Right hindlimb (tissue), 1 donor: ENCODE measurements at regions not wholly inside any gene's neighbourhood (a gene's known extent, or its start where the extent isn't known, plus 50 kb on each side); places are given as distances from the start of the nearest gene placed in this dataset.
"Not testable (repeated sequence)": the region's sequence is repeated elsewhere in the genome, so short reads cannot be mapped to it uniquely, and the experiment has no call there.

Source experiments
- DNase-seq: peaks from one replicate; pipeline ENCODE4 v3.0.0-alpha.2; 2018

GRCh38 chr12:46948936-46949545 is 123.2 kb upstream of the SLC38A4 start:
- no peak for DNase-seq

- no peak for DNase-seq
Measured at GRCh38 chr12:46950094-46950493, 124.3 kb upstream of the SLC38A4 start.

GRCh38 chr12:46952880-46953483 is 126.4 kb upstream of the PCED1B start:
- no peak for DNase-seq

- no peak for DNase-seq
Measured at GRCh38 chr12:46956451-46957035, 122.9 kb upstream of the PCED1B start.

DNA sequence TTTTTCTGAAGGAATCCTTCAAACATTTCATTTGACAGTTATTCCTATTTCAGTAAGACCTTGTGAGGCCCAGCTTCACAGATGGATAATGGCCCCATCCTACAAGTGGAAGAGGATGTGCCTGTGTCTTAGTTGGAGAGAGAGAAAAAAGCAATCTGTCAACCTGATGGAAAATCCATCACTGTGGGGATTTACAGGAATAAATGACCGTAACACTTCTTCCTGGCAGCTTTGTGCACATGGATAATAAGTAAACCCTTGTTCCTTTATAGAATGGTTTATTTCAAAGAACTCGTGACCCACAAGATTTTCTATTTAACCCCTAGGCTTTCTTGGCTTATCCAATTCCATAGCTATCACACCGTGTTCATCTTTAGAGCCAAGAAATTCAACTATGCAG is 121.4 kb upstream of the PCED1B start:
- DNase-seq, result no peak

DNA sequence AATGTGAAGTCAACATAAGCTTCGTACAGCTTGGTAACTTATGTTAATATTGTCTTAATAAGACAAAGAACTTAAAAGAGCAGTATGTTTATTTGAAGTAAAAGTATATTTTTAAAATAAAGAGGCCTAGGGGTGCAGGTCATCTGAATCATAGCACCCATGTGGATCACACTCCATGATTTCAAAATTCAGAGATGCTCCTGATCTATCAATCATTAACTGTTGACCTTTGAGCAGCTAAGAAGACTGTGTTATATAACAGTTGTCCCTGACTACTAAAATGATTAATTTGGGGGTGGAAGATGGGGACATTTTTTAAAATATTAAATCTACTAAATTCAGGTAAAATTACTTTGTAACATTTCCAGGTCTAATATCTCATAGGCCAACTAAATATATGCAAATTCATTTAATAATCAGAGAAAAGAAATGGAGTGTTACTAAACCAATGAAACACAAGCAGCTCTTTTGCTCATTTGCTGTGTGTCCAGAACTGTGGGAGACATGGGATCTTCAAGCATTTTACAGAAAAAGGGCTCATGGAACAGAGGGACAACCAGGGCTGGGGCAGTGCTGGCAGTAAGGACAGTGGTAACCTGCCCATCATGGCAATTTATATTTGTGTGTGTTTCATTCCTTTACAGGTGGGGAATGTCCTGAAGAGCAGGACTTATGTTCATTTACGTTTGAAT is 120.7 kb upstream of the PCED1B start:
- no peak for DNase-seq

- no peak for DNase-seq
Measured at GRCh38 chr12:46959502-46959901, 119.9 kb upstream of the PCED1B start.

DNA sequence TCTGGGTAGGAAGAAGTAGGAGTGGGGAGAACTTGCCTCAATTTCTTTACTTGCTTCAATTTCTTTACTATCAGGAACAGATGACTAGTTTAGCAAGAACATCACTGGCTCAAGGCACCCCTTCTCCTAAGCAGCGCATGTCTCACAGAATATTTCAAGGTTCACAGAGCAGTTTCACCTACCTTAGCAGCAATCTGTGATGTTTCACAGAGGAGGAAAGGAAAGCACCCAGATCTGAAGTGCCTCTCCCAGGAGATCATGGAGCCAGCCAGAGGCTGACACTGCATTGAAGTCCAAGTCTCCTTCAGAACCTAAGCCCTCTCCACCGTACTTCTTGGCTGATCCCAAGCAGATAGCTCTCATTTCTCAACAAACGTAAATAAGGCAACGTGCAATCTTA is 118.7 kb upstream of the PCED1B start:
- no peak for DNase-seq

- DNase-seq, result no peak
Measured at GRCh38 chr12:46963191-46963590, 116.2 kb upstream of the PCED1B start.

GRCh38 chr12:46963977-46964971 is 115.1 kb upstream of the PCED1B start:
- DNase-seq, result no peak

DNA sequence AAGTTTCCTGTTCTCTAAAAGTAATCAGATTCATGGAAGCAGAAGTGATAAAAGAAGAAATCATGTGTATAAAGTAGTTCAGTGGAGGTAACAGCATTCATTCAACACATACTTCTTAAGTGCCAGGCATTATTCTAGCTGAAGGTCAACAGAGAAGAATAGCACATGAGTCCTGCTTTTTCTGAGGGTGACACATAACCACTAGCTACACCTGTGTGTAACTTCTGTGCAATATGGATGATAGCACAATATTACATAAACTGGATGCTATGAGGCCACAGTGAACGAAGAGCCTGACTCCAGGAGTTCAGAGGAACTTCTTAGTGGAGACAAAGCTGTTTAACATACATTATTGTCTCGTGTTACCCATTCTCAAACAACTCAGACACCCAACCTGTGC is 114.3 kb upstream of the PCED1B start:
- no peak for DNase-seq

DNA sequence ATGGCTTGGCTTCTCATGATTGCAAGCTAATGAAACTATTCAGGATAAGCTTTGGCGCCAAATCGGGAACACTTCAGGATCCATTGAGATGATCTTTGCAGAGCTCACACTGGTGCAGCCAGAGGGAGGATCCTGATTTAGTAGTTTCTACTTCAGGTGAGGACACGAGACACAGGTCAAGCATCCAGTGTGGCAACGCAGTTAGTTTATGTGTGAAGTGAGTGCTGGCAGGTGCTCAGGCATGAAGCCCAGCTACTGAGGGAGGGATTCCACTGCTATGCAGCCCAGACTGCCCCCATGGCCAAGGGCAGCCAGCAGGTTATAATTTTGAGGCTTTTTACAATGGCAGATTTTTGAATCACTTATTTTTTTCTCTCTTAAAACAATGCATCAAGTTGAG is 113.5 kb upstream of the PCED1B start:
- no peak for DNase-seq

- no peak for DNase-seq
Measured at GRCh38 chr12:46970636-46971035, 108.8 kb upstream of the PCED1B start.

- DNase-seq, result not testable (repeated sequence)
Measured at GRCh38 chr12:46973937-46974336, 105.5 kb upstream of the PCED1B start.

GRCh38 chr12:46977871-46978375 is 101.5 kb upstream of the PCED1B start:
- no peak for DNase-seq

- DNase-seq, result no peak
Measured at GRCh38 chr12:46981622-46982021, 97.8 kb upstream of the PCED1B start.

DNA sequence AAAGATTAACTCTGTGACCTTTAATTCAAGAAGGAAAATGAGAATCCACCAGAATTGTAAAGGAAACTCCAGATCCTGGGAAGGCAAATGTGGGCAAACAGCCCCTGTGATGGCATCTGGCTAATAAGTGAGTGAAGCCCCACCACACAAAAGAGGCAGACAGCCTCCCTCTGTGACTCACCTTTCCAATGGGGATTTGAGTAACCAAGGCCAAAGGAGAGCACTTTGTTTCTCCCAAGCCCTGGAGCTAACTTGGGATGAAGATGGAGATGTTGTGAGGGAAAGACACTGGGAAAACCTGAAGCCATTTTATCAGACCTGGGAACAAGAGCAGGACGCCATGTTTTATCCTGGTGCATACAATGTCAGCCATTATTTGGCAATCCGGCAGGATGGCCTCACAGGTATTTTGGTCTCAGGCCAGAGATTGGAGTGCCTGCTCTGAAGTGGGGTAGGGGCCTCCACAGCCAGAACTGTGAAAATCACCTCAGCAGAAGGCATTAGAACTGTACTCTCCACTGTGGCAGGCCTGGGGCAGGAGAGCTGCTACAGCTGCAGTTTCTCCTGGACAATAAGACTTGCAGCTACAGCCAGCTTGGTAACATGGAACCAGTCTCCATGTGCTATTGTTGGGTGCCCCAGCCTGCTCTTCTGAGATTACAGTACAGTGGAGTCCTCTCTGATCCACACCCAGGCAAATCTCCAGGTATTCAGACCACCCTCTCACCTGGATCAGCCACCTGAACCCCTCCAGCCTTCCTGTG is 96.6 kb upstream of the PCED1B start:
- DNase-seq, result no peak

DNA sequence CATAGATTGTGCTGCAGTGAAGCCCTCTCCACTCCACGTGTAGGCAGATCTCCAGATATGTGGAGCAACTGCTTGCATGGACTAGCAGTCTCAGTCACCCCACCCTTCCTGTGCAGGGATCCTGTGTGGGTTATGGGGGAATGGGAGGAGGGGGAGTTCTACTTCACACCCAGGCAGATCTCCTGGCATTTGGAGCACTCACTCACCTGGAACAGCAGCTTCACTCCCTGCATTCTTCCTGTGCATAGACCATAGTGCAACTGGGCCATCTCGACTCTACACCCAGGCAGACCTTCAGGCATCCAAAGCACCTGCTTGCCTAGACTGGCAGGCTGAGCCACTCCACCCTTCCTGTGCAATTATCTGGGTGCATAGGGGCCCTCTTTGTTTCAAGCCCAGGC is 96.0 kb upstream of the PCED1B start:
- no peak for DNase-seq

- DNase-seq, result peak; percentile 33
Measured at GRCh38 chr12:46983959-46984841, 95.2 kb upstream of the PCED1B start.

GRCh38 chr12:46985816-46986215 is 93.6 kb upstream of the PCED1B start:
- no peak for DNase-seq

- DNase-seq, result not testable (repeated sequence)
Measured at GRCh38 chr12:46988122-46988521, 91.3 kb upstream of the PCED1B start.
